ENCODE measurements at regions not wholly inside any gene's neighbourhood (a gene's known extent, or its start where the extent isn't known, plus 50 kb on each side); places are given as distances from the start of the nearest gene placed in this dataset.
A peak's percentile ranks its signal among the peaks of the same experiment; 100 is the strongest.

DNA sequence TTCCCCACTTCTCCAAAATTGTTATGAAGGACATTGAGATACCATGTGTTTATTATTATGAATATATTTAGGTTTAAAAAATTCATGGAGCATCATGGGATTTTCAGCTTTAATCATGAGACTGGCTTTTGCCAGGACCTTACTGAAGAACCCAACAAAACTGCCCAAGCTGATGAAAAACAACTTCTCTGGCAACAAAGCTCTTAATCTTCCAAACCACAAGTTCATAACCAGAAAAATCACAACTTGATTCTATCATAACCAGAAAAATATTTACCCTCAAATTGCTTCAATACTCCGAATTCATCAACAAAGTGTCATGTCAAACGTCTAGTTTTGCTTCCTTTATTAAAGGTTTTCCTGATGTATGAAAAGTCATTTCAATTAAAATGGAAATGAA lies 971.8 kb upstream of the ACVR2A start (continued):
- no peak for TF ChIP-seq ZNF664 (tag by site-specific recombination; IDR thresholded peaks at IDR 0.05)
- TF ChIP-seq, protein P1, sequence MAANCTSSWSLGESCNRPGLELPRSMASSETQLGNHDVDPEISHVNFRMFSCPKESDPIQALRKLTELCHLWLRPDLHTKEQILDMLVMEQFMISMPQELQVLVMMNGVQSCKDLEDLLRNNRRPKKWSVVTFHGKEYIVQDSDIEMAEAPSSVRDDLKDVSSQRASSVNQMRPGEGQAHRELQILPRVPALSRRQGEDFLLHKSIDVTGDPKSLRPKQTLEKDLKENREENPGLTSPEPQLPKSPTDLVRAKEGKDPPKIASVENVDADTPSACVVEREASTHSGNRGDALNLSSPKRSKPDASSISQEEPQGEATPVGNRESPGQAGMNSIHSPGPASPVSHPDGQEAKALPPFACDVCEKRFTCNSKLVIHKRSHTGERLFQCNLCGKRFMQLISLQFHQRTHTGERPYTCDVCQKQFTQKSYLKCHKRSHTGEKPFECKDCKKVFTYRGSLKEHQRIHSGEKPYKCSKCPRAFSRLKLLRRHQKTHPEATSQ (tag by site-specific recombination; IDR thresholded peaks at IDR 0.05): no peak
- TF ChIP-seq ZNF239 (tag by site-specific recombination; IDR thresholded peaks at IDR 0.05): no peak
- TF ChIP-seq BCL11B (tag by site-specific recombination; IDR thresholded peaks at IDR 0.05; ENCODE audit: low read depth): no peak
- no peak for TF ChIP-seq ZSCAN18 (tag by site-specific recombination; IDR thresholded peaks at IDR 0.05)
- no peak for TF ChIP-seq ZNF280C (tag by site-specific recombination; IDR thresholded peaks at IDR 0.05)
- TF ChIP-seq ZNF521 (tag by site-specific recombination; IDR thresholded peaks at IDR 0.05): no peak
- TF ChIP-seq YY2 (tag by site-specific recombination; IDR thresholded peaks at IDR 0.05): no peak
- TF ChIP-seq ZNF843 (tag by site-specific recombination; IDR thresholded peaks at IDR 0.05): no peak

- CTCF ChIA-PET: no interaction called here
- POLR2A ChIA-PET: no interaction called here
Observed at GRCh38 chr2:146870691-146871090, 974.1 kb upstream of the ACVR2A start.

GRCh38 chr2:146869328-146869727 lies 975.5 kb upstream of the ACVR2A start:
- POLR2A ChIA-PET: no interaction called here

More at GRCh38 chr2:146870691-146871090, 974.1 kb upstream of the ACVR2A start:
- Histone ChIP-seq H3K36me3 (ENCODE audit: control insufficient read depth in 2 of 2, insufficient read depth in 1 of 2, low read length in 2 of 2) (no peaks in the 10 kb centered on the region), H3K27ac (ENCODE audit: extremely low read depth, low read depth, low read length) (no peak overlapping the region), H3K4me1 (ENCODE audit: control insufficient read depth, insufficient read depth, low read length) (no peaks in the 10 kb centered on the region), H3K9me3 (ENCODE audit: control insufficient read depth, insufficient read depth, low read depth, low read length) (no peaks in the 10 kb centered on the region), H3K4me3 (ENCODE audit: low read depth, low read length) (no peak overlapping the region)
- no peak for TF ChIP-seq HOXC10 (CRISPR knock-in tag; IDR thresholded peaks at IDR 0.05)
- no peak for TF ChIP-seq YY1 (tag by site-specific recombination; IDR thresholded peaks at IDR 0.05)
- TF ChIP-seq, protein P2, sequence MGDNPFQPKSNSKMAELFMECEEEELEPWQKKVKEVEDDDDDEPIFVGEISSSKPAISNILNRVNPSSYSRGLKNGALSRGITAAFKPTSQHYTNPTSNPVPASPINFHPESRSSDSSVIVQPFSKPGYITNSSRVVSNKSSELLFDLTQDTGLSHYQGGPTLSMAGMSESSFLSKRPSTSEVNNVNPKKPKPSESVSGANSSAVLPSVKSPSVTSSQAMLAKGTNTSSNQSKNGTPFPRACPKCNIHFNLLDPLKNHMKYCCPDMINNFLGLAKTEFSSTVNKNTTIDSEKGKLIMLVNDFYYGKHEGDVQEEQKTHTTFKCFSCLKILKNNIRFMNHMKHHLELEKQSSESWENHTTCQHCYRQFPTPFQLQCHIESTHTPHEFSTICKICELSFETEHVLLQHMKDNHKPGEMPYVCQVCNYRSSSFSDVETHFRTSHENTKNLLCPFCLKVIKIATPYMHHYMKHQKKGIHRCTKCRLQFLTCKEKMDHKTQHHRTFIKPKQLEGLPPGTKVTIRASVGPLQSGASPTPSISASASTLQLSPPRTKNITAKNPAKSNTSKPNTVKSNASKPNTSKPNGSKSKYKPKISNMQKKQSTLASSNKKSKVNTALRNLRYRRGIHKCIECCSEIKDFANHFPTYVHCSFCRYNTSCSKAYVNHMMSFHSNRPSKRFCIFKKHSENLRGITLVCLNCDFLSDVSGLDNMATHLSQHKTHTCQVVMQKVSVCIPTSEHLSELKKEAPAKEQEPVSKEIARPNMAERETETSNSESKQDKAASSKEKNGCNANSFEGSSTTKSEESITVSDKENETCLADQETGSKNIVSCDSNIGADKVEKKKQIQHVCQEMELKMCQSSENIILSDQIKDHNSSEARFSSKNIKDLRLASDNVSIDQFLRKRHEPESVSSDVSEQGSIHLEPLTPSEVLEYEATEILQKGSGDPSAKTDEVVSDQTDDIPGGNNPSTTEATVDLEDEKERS (tag by site-specific recombination; IDR thresholded peaks at IDR 0.05): no peak
- TF ChIP-seq ZNF10 (tag by site-specific recombination; IDR thresholded peaks at IDR 0.05): no peak
- no peak for TF ChIP-seq ZNF658 (tag by site-specific recombination; IDR thresholded peaks at IDR 0.05)
- TF ChIP-seq ZFP3 (tag by site-specific recombination; IDR thresholded peaks at IDR 0.05; ENCODE audit: low read depth): no peak

More at GRCh38 chr2:146869328-146869727, 975.5 kb upstream of the ACVR2A start:
- Histone ChIP-seq H3K4me1 (ENCODE audit: control insufficient read depth, insufficient read depth, low read length) (no peaks in the 10 kb centered on the region), H3K4me3 (ENCODE audit: low read depth, low read length) (no peak overlapping the region), H3K36me3 (ENCODE audit: control insufficient read depth in 2 of 2, insufficient read depth in 1 of 2, low read length in 2 of 2) (no peaks in the 10 kb centered on the region), H3K27ac (ENCODE audit: extremely low read depth, low read depth, low read length) (no peak overlapping the region), H3K9me3 (ENCODE audit: control insufficient read depth, insufficient read depth, low read depth, low read length) (no peaks in the 10 kb centered on the region)
- CTCF ChIA-PET: no interaction called here
- TF ChIP-seq ZBTB48 (tag by site-specific recombination; IDR thresholded peaks at IDR 0.05): no peak
- no peak for TF ChIP-seq ZNF658 (tag by site-specific recombination; IDR thresholded peaks at IDR 0.05)
- TF ChIP-seq ZNF175 (tag by site-specific recombination; IDR thresholded peaks at IDR 0.05): no peak
- no peak for TF ChIP-seq ZSCAN30 (tag by site-specific recombination; IDR thresholded peaks at IDR 0.05)
- TF ChIP-seq ZNF10 (tag by site-specific recombination; IDR thresholded peaks at IDR 0.05): peak; percentile 94
- TF ChIP-seq ZNF211 (tag by site-specific recombination; IDR thresholded peaks at IDR 0.05; ENCODE audit: low read depth): no peak
- TF ChIP-seq ZNF837 (tag by site-specific recombination; IDR thresholded peaks at IDR 0.05): no peak

All from HEK293 (cell line).